ENCODE measurements at regions not wholly inside any gene's neighbourhood (a gene's known extent, or its start where the extent isn't known, plus 50 kb on each side); places are given as distances from the start of the nearest gene placed in this dataset.

- Histone ChIP-seq H3K4me3 (ENCODE audit: low read depth, low read length) (no peak overlapping the region), H3K9me3 (no peaks in the 10 kb centered on the region), H3K36me3 (no peaks in the 10 kb centered on the region), H3K4me1 (no peaks in the 10 kb centered on the region), H3K27me3 (no peaks in the 10 kb centered on the region)
- TF ChIP-seq, protein P1, sequence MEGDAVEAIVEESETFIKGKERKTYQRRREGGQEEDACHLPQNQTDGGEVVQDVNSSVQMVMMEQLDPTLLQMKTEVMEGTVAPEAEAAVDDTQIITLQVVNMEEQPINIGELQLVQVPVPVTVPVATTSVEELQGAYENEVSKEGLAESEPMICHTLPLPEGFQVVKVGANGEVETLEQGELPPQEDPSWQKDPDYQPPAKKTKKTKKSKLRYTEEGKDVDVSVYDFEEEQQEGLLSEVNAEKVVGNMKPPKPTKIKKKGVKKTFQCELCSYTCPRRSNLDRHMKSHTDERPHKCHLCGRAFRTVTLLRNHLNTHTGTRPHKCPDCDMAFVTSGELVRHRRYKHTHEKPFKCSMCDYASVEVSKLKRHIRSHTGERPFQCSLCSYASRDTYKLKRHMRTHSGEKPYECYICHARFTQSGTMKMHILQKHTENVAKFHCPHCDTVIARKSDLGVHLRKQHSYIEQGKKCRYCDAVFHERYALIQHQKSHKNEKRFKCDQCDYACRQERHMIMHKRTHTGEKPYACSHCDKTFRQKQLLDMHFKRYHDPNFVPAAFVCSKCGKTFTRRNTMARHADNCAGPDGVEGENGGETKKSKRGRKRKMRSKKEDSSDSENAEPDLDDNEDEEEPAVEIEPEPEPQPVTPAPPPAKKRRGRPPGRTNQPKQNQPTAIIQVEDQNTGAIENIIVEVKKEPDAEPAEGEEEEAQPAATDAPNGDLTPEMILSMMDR (IDR thresholded peaks at IDR 0.05; ENCODE audit: low read depth, low read length), result no peak
- no peak for DNase-seq
Measured at GRCh38 chr17:33481652-33482051, 188.6 kb upstream of the ASIC2 start.

DNA sequence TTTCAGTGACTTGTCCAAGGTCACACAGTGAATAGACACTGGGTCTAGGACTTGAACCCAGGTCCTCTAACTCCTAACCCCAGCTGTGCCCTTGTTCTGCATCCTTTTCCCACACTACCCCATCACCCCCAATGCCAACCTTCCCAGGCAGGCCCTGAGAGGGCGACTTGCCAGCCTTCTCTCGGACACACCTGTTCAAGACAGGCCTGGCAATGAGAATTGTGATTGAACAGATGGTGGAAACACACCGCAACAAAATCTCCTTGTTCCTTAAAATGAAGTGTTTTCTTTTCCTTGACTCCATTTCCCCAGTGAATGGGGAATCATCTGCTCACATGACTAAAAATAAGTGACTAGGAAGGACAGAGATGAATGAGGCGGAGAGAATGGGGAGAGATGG is 189.5 kb upstream of the ASIC2 start:
- TF ChIP-seq, protein P1 (IDR thresholded peaks at IDR 0.05; ENCODE audit: low read depth, low read length), result no peak
- H3K4me1 ChIP-seq, result no peaks in the 10 kb centered on the region
- H3K36me3 ChIP-seq, result no peaks in the 10 kb centered on the region
- no peak for DNase-seq
- H3K4me3 ChIP-seq (ENCODE audit: low read depth, low read length), result no peak overlapping the region
- H3K9me3 ChIP-seq, result no peaks in the 10 kb centered on the region
- H3K27me3 ChIP-seq, result no peaks in the 10 kb centered on the region

DNA sequence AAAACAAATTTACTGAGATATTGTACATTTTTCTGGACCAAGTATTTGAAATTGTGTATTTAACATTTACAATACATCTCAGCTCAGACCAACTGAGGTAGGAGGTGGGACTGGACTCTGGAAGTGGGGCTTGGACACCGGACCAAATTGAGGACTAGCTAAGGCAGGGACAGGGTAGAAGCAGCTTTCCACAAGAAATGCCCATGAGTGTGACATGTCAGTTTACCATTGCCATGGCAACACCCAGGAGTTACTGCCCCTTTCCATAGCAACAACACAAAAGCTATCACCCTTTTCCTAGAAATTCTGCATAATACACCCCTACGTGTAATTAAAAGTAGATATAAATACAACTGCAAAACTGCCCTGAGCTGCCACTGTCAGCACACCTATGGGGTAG is 191.5 kb upstream of the ASIC2 start:
- no peak overlapping the region for H3K4me3 ChIP-seq (ENCODE audit: low read depth, low read length)
- no peaks in the 10 kb centered on the region for H3K36me3 ChIP-seq
- H3K9me3 ChIP-seq, result no peaks in the 10 kb centered on the region
- no peak for DNase-seq
- TF ChIP-seq, protein P1 (IDR thresholded peaks at IDR 0.05; ENCODE audit: low read depth, low read length), result no peak
- no peaks in the 10 kb centered on the region for H3K27me3 ChIP-seq
- no peaks in the 10 kb centered on the region for H3K4me1 ChIP-seq

DNA sequence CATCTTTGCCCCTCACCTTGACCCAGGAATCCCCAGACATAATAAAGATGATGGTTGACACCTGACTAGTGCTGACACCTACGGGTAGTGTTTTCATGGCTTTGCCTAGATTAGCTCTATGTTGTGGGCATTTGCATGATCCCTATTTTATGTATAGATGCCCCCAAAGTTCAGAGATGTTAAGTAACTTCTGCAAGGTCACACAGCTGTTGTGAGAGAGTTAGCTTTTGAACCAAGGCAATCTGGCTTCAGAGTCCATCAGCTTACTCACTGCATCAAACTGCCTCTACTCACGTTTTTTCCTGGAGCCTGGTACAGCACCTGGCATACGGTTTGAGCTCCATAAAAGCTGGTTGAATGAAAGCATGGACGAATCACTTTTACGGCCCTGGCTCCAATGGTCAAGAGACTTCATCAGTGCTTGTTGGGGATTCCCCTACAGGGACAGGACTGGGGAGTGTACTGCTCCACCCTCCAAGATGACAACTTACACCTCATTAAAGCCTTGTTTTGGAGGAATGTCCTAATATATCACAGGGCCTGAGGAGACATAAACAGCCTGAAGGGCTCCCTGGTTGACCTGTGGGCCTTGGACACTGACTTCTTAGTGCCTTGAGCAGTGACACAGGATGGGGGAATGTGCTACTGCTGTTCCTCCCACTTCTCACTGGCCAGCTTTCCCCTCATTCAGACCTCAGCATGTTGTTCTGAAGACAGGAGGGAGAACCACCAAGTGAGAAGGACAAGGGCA is 193.2 kb upstream of the ASIC2 start:
- DNase-seq, result no peak
- H3K9me3 ChIP-seq, result no peaks in the 10 kb centered on the region
- H3K4me1 ChIP-seq, result no peaks in the 10 kb centered on the region
- H3K27me3 ChIP-seq, result no peaks in the 10 kb centered on the region
- no peaks in the 10 kb centered on the region for H3K36me3 ChIP-seq
- TF ChIP-seq, protein P1 (IDR thresholded peaks at IDR 0.05; ENCODE audit: low read depth, low read length), result no peak
- H3K4me3 ChIP-seq (ENCODE audit: low read depth, low read length), result no peak overlapping the region

GRCh38 chr17:33487187-33487879 is 194.2 kb upstream of the ASIC2 start:
- TF ChIP-seq, protein P1 (IDR thresholded peaks at IDR 0.05; ENCODE audit: low read depth, low read length), result no peak
- no peak for DNase-seq
- H3K4me1 ChIP-seq, result no peaks in the 10 kb centered on the region

DNA sequence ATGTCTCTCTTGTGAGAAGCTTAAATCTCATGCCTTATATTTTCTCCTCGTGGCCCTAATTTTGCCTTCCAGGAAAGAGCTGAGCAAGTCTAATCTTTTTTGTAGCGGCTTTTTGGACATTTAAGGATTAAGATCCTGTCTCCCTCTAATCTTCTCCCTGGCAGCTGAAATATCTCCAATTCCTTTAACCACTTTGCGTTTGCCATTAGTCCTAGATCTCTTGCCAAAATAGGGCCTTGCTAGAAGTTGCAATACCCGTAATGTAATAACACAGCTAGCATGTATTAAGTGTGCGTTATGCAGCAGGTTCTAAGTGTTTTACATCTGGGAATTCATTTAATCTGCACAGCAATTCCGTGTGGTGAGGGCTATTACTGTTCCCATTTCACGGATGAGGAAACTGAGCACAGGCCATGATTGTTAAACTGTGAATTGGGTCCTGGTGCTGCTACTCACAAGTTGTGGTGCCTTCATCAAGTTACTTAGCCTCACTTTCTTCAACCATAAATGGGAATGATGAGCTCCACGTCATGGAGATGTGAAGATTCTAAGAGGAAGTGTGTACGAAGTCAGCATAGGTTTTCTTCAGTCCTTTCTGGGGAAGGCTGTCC is 198.9 kb upstream of the ASIC2 start:
- DNase-seq, result no peak
- H3K9me3 ChIP-seq, result no peaks in the 10 kb centered on the region
- H3K27me3 ChIP-seq, result no peaks in the 10 kb centered on the region
- no peaks in the 10 kb centered on the region for H3K4me1 ChIP-seq
- H3K4me3 ChIP-seq (ENCODE audit: low read depth, low read length), result no peak overlapping the region
- H3K36me3 ChIP-seq, result no peaks in the 10 kb centered on the region
- TF ChIP-seq, protein P1 (IDR thresholded peaks at IDR 0.05; ENCODE audit: low read depth, low read length), result no peak

More at GRCh38 chr17:33487187-33487879, 194.2 kb upstream of the ASIC2 start:
- Histone ChIP-seq H3K9me3 (no peaks in the 10 kb centered on the region), H3K4me3 (ENCODE audit: low read depth, low read length) (no peak overlapping the region), H3K27me3 (no peaks in the 10 kb centered on the region), H3K36me3 (no peaks in the 10 kb centered on the region)
